HG03025 (cell line): ENCODE measurements at regions not wholly inside any gene's neighbourhood (a gene's known extent, or its start where the extent isn't known, plus 50 kb on each side); places are given as distances from the start of the nearest gene placed in this dataset.
"Not testable (repeated sequence)": the region's sequence is repeated elsewhere in the genome, so short reads cannot be mapped to it uniquely, and the experiment has no call there.

ENCODE experiments used
- ATAC-seq: cut with Tn5 transposase; IDR thresholded peaks from one replicate; pipeline ENCODE4 v1.9.1; 2021; ENCODE audit warnings: mild to moderate bottlenecking, moderate library complexity; ENCODE audit not compliant: unreplicated experiment, low FRiP score

- ATAC-seq, result no peak
These were observed 643.2 kb upstream of the SYNCRIP start for GRCh38 chr6:86285876-86286275.

GRCh38 chr6:86284809-86285480, 642.3 kb upstream of the SYNCRIP start:
- ATAC-seq, result not testable (repeated sequence)

- ATAC-seq, result not testable (repeated sequence)
These were observed 640.9 kb upstream of the SYNCRIP start for GRCh38 chr6:86283596-86283995.

- ATAC-seq, result no peak
These were observed 633.4 kb upstream of the SYNCRIP start for GRCh38 chr6:86276056-86276455.

- ATAC-seq, result no peak
These were observed 631.2 kb upstream of the SYNCRIP start for GRCh38 chr6:86273936-86274335.

- ATAC-seq, result no peak
These were observed 614.0 kb upstream of the SYNCRIP start for GRCh38 chr6:86256615-86257187.

- no peak for ATAC-seq
These were observed 613.3 kb upstream of the SYNCRIP start for GRCh38 chr6:86255973-86256372.

GRCh38 chr6:86251106-86251505, 608.4 kb upstream of the SYNCRIP start:
- no peak for ATAC-seq

GRCh38 chr6:86217906-86218305, 575.2 kb upstream of the SYNCRIP start:
- no peak for ATAC-seq

- ATAC-seq, result no peak
These were observed 572.6 kb upstream of the SYNCRIP start for GRCh38 chr6:86215323-86215722.

- no peak for ATAC-seq
These were observed 563.3 kb upstream of the SYNCRIP start for GRCh38 chr6:86205980-86206379.

GRCh38 chr6:86203044-86203443, 560.4 kb upstream of the SYNCRIP start:
- peak; percentile 68 for ATAC-seq

GRCh38 chr6:86193821-86194220, 551.1 kb upstream of the SYNCRIP start:
- no peak for ATAC-seq

- peak; percentile 96 for ATAC-seq
These were observed 549.4 kb upstream of the SYNCRIP start for GRCh38 chr6:86192123-86192522.

GRCh38 chr6:86175149-86175548, 532.5 kb upstream of the SYNCRIP start:
- not testable (repeated sequence) for ATAC-seq

- ATAC-seq, result no peak
These were observed 512.2 kb upstream of the SYNCRIP start for GRCh38 chr6:86154852-86155251.

GRCh38 chr6:86153521-86153920, 510.8 kb upstream of the SYNCRIP start:
- ATAC-seq, result no peak

GRCh38 chr6:86152546-86152945, 509.9 kb upstream of the SYNCRIP start:
- no peak for ATAC-seq

- no peak for ATAC-seq
These were observed 505.9 kb upstream of the SYNCRIP start for GRCh38 chr6:86148586-86148985.

- ATAC-seq, result no peak
These were observed 505.2 kb upstream of the SYNCRIP start for GRCh38 chr6:86147859-86148258.

- ATAC-seq, result no peak
These were observed 504.6 kb upstream of the SYNCRIP start for GRCh38 chr6:86147311-86147710.

- ATAC-seq, result not testable (repeated sequence)
These were observed 504.1 kb upstream of the SYNCRIP start for GRCh38 chr6:86146751-86147150.
